ENCODE measurements at regions not wholly inside any gene's neighbourhood (a gene's known extent, or its start where the extent isn't known, plus 50 kb on each side); places are given as distances from the start of the nearest gene placed in this dataset.

GRCh38 chr9:93875330-93875729, 79.8 kb downstream of the BARX1 start:
- no peak for DNase-seq

DNA sequence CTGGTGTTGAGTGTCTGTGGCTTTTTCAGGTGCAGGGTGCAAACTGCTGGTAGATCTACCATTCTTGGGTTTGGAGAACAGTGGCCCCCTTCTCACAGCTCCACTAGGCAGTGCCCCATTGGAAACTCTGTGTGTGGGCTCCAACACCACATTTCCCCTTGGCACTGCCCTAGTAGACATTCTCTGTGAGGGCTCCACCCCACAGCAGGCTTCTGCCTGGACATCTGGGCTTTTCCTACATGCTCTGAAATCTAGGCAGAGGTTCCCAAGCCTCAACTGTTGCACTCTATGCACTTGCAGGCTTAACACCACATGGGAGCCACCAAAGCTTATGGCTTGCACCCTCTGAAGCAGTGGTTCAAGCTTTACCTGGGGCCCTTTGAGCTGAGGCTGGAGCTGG, 80.9 kb downstream of the BARX1 start:
- DNase-seq = no peak

GRCh38 chr9:93871286-93871685, 83.9 kb downstream of the BARX1 start:
- DNase-seq = no peak

GRCh38 chr9:93869863-93870262, 85.3 kb downstream of the BARX1 start:
- DNase-seq = no peak

- no peak for DNase-seq
These were observed 86.1 kb downstream of the BARX1 start for GRCh38 chr9:93869088-93869487.

DNA sequence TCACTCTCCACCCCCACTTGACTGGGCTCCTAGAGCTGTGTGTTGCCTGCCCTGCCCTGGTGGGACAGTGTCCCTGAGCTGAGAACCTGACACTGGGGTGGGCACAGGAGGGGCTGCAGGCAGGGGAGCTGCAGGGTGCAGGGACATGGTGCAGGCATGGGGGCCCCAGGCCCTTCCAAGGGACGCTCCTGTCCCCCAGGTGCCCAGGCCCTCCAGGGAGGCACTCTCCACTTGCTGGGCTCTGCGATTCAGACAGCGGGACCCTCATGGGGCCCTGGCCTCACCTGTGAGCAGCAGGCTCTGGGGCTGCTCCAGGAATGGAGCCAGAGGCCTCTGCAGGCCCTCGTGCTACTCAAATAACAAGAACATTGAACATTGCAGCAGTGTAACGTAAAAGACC, 89.4 kb downstream of the BARX1 start:
- no peak for DNase-seq

DNA sequence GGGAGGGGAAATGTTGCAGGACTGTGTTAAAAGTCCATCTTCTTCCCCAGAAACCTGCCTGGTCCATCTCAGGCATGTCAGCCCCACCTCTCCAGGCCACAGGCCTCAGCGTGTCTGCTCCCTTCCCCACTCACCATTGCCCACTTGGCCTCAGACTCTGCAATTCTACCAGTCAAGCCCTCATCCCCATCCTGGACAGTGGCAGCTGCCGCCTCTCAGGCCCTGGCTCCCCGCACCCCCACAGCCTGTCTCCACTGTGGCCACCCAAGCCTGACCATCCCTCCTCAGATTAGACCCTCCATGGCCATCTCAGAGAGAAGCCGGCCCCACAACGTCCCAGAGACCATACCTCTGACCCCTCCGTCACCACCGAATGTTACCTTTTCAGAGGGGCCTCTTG, 89.9 kb downstream of the BARX1 start:
- no peak for DNase-seq

DNA sequence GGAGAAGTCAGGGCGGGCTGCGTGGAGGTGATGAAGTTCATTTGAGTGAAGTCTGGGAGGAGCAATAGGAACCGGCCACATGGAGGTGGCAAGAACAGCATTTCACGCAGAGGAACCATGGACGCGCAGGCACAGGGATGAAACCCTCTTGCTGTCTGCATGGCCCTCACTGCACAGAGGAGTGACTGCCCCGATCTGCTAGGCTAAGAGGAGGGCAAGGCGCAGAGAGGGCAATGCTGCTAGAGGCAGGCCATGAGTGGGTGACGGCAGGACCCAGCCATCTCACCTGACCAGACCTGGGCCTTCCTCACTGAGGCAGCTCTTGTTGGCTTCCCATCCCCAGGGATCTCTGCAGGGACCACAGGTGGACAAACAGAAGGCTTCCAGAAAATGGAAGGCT, 90.3 kb downstream of the BARX1 start:
- DNase-seq = no peak

DNA sequence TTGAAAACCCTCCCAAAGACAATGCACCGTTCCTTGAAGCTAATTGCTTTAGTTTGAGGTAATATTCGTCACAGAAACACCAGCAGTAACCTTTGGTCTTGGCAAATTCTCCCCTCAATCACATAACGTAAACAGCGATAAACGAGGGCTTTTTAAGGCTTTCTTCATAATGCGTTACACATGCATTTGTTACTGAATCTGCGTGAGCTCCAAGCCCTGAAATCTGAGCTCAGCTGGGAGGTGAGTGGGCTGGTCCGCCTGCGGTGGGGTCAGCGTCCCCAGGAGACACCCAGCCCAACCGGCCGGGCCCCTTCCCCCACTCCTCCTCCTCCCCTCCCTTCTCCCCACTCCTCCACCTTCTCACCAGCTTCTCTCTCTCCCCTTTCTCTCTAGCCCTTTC, 91.1 kb downstream of the BARX1 start:
- no peak for DNase-seq

- DNase-seq = no peak
These were observed 92.1 kb downstream of the BARX1 start for GRCh38 chr9:93862877-93863545.

DNA sequence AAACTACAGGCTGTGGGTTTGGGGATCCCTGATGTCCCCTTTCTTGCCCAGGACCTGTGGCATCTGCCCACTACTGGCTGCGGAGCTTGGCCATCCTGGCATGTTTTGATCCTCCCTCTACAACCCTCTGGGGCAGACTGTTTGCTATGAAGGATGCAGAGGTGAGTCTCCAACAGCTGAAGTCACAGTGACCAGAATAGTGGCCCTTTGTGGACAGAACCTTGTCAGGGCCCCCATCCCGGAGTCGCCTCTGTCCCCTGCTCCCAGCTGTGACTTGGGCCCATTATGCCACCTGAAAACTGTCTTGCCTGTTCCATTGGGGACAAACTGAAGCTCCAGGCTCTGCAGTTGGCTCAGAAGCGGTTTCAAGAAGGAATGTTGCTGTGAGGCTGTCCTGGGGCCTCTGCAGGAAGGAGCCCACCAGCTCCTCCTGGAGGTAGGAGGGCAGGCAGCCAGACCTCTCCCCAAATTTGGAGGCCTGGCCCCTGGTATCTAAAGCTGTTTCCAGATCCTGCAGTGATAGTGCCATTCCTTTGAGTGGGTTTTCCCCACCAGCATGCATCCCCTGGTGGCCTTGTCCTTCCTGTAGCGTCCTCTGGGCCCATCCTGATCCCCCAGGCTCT, 93.3 kb downstream of the BARX1 start:
- DNase-seq = no peak

DNA sequence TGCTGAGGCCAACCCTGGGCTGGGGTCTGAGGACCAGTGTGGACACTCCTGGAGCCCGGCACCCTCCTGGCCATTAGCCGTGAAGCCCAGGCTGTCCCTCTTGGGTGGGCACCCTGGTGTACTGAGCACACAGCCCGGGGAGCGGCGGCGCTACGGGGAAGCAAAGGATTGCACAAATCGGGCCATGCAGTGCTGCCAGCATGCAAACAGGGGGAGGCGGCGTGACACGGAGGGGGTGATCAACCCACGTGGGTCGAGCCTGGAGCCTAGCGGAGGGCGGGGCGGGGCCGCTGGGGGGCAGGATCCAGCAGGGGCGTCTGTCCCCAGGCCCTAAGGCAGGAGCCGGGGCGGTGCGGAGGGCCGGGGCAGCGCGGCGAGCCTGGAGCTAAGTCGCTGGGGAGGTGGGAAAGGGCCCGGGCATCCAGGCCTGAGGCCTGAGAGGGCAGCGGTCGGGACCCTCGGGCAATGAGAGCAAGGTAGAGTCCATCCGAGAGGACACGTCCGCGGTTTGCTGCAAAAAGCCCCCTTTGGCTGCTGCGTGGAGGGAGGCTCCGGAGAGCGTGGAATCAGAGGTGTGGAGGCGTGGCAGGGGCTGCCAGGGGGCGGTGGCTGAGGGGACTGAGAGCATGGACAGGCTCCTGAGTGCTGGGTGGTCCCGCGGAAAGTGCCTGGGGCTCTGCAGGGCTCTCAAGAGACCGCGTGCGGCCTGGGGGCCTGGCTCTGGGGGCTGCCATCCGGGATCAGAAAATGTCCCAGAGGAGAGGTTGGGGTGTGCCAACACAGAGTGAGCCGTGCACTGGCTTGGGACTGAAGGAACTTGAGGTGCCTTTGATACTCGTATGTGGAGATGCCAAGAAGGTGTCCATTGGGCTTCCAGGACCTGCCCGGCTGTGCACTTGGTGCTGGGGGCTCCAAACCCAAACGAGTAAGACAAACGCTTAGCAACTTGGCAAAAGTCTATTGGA, 94.2 kb downstream of the BARX1 start:
- no peak for DNase-seq

DNA sequence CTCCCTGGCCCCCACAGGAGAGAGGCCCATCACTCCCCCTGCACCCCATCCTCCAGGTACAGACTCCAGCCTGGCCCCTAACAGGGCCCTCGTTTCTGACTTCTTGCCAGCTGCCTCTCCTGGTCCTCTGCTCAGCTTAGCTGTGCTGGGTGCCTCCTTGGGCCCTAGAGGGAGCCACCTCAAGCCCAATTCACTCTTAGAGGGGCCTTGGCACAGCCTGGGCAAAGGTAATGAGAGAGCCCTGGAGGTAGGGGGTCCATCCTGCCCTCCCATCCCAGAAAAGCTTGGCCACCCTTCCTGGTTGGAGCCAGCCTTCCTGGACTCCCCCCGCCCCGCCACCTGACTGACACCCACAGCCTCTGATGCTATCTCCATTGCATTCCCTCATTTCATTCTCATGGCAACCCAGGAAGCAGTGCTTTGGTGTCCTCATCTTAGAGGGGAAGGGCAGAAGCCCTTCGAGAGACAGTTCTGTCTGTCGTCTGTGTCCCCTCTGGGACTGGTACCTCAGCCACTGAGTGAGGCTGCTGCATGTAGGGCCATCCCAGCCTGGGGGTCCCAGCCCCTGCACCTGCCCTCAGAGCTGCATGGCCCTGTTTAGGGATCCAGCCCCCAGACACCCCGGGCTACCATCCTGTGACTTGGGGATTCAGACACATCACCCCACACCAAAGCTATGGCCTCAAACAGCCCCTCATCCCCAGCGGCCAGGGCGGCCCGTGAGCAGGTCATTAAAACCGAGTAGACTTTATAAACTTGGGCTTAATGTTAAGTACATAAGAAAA, 95.5 kb downstream of the BARX1 start:
- DNase-seq = no peak

DNA sequence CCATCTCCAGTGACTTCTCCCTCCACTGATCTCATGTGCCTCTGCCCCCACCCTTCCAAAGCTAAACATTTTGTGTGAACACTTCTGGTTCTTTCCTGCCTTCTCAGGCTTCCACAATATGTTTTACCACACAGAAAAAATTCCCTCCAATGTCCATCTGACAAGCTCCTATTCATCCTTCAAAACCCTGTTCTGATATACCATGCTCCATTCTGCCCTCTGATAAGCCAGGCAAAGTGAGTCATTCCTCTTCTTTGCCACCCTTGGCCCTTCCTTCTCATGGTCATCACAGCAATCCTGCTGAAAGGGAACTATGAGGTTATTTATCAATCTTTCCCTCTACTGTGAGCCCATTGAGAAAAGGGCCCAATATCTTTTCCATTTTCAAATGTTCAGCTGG, 97.6 kb downstream of the BARX1 start:
- DNase-seq = no peak

DNA sequence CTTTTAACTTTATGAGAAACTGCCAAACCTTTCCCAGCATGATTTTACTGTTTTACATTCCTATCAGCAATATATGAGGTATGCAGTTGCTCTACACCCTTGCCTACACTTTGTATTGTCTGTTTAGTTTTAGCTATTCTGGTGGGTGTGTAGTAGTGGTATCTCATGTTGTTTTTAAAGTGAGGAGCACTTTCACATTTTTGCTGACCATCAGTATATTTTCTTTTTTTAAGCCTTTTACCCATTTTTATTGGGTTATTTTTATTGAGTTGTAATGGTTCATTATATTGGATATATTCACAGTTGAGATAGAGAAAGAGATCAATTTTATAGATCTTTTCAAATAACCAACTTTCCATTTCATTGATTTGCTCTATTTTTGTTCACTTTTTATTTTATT, 102.4 kb downstream of the BARX1 start:
- no peak for DNase-seq

DNA sequence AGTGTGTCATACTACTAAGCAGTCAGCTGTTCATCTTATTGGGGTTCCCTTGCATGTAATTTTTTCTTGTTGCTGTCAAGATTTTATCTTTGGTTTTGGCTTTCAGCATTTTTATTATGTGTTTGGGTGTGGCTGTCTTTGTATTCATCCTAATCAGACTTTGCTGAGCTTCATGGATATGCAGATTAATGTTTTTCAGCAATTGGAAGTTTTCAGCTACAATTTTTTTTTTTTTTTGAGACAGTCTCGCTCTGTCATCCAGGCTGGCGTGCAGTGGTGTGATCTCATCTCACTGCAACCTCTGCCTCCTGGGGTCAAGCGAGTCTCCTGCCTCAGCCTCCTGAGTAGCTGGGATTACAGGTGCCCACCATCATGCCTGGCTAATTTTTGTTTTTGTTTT, 108.8 kb downstream of the BARX1 start:
- DNase-seq = no peak

DNA sequence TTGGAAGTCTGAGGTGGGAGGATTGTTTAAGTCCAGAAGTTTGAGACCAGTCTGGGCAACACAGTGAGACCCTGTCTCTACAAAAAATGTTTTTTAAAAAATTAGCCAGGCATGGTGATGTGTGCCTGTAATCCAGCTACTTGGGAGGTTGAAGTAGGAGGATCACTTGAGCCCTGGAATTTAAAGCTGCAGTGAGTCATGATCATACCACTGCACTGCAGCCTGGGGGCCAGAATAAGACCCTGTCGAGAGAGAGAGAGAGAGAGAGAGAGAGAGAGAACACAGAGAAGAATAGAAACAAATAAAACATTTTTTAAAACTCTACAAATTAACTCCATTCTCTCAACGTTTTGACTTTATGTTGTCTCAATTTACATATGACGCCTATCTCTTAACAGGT, 111.8 kb downstream of the BARX1 start:
- no peak for DNase-seq

DNA sequence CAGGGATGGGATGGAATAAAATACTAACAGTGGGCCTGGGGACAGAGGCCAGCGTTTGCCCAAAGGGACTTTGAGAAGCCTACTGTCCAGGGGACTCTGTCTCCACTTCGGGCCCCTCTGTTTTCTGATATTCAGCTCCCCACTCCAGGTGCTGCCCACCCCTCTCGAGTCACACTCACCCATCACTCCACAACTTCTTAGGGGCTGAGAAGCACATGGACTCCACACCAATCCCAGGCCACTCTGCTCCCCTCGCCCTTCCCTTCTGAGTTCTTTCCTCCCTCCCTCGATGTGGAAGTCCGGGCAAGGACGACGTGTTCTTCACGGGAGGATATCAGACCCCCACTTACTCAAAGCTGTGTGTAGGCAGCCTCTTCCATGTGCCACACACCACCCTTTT, 124.5 kb downstream of the BARX1 start:
- DNase-seq = no peak

DNA sequence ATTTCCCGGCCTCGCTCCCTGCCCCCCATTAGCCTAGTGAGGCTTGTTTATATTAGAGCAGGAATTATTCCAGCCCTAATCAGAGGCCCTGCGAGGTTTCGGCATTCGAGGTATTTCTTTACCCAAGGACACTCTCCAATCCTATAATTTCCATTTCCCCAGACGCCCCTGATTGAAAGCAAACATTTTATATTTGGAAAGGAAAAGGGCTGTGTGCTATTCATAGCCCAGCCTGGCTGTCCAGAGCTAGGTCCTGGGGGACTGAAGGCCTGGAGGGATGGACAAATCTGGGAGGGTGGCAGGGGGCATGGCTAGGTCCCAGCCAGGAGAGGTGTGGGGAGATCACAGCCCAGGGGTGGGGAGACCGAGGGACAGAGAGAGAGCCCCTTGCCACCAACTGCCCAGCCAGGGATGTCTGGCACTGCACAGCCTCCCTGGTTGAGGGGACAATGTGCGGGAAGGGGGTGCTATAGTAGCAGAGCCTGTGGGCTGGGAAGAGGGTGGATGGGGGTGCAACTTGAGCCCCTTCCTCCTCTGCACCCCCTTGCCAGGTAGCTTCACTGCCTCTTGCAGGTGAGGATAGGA, 125.1 kb downstream of the BARX1 start:
- DNase-seq = no peak

- DNase-seq = no peak
These were observed 125.7 kb downstream of the BARX1 start for GRCh38 chr9:93829271-93830011.

DNA sequence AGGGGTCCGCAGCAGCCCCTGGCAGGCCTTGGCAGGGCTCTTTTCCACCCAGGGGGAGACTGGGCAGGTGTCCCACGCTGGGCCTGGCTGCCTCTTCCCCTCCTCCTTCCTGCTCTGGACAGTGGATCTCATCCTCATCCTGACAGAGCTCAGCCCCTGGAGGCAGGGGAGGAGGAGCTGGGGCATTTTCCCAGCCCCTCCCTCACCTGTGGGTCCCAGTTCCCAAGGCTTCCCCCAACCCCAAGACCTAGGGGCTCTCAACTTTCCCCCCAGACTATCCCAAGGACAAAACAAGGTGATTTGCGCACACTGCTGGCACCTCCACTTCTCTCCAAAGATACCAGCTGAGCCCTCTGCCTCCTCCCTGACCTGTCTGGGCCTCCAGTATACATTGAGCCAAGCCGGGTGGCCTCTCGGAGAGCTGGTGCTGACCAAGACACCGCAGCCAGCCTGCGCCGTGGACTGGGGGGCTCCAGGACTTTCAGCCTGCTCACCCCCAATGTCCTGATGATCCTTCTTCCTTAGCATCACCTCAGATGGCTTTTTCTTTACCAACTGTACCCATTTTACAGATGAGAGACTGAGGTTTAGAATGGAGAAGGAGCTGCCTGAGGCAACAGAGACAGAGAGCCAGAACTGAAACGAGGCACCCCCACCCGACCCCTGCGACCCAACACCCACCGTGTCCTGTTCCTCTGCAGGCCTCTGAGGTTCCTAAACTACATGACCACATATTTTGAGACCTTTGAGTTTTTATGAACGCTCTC, 126.6 kb downstream of the BARX1 start:
- no peak for DNase-seq
